HepG2 (cell line): ENCODE measurements at regions not wholly inside any gene's neighbourhood (a gene's known extent, or its start where the extent isn't known, plus 50 kb on each side); places are given as distances from the start of the nearest gene placed in this dataset.

Source experiments
- ATF4 ChIP-seq, 2 experiments: fragments of 450-650 bp in 1 of 2; sonication (generic) in 1 of 2; formaldehyde crosslinking; IDR thresholded peaks; 2 replicates each; pipeline versions ENCODE4 v1.5.0 to v1.8.0; 2020 to 2022; ENCODE audit warnings: mild to moderate bottlenecking in 1 of 2, missing genetic modification reagents in 1 of 2
- FOXO4 ChIP-seq: sonication (generic); formaldehyde crosslinking; conservative IDR thresholded peaks from 2 replicates; pipeline ENCODE4 v1.8.1; 2023; ENCODE audit warnings: missing genetic modification reagents
- GATAD2A ChIP-seq: IDR thresholded peaks from 2 replicates; pipeline ENCODE4 v1.6.1; 2016
- HOXA5 ChIP-seq: sonication (generic); formaldehyde crosslinking; IDR thresholded peaks from 2 replicates; pipeline ENCODE4 v1.4.0; 2020; ENCODE audit warnings: missing genetic modification reagents
- KAT8 ChIP-seq: IDR thresholded peaks from 2 replicates; pipeline ENCODE4 v1.6.1; 2016; ENCODE audit warnings: missing genetic modification reagents, missing compliant biosample characterization
- MAZ ChIP-seq, 2 experiments: sonication (generic) in 1 of 2; formaldehyde crosslinking in 1 of 2; IDR thresholded peaks; 2 replicates each; pipeline versions ENCODE4 v1.5.0 to v1.6.1; 2012 to 2020; ENCODE audit warnings: low read depth in 2 of 2, mild to moderate bottlenecking in 2 of 2, borderline replicate concordance in 1 of 2, improper control_type of control experiment in 1 of 2, low read length in 1 of 2, missing genetic modification reagents in 1 of 2, moderate library complexity in 1 of 2
- RAD21 ChIP-seq: fragments of 450-650 bp; formaldehyde crosslinking; IDR thresholded peaks from 2 replicates; pipeline ENCODE4 v1.5.0; 2020; ENCODE audit warnings: mild to moderate bottlenecking
- RCOR2 ChIP-seq: IDR thresholded peaks from 2 replicates; pipeline ENCODE4 v1.6.1; 2016; ENCODE audit warnings: missing biosample characterization, missing genetic modification reagents
- RFX5 ChIP-seq: IDR thresholded peaks from 2 replicates; pipeline ENCODE4 v1.6.1; 2011; ENCODE audit warnings: low read depth, low read length, improper control_type of control experiment
- TSC22D2 ChIP-seq: sonication (generic); formaldehyde crosslinking; IDR thresholded peaks from 2 replicates; pipeline ENCODE4 v1.5.1; 2020; ENCODE audit warnings: missing genetic modification reagents, mild to moderate bottlenecking, borderline replicate concordance
- ZFP37 ChIP-seq: sonication (generic); formaldehyde crosslinking; IDR thresholded peaks from 2 replicates; pipeline ENCODE4 v1.4.0; 2020; ENCODE audit warnings: missing genetic modification reagents, borderline replicate concordance
- ZNF501 ChIP-seq: sonication (generic); formaldehyde crosslinking; IDR thresholded peaks from 2 replicates; pipeline ENCODE4 v1.5.1; 2020; ENCODE audit warnings: mild to moderate bottlenecking, moderate library complexity, missing genetic modification reagents
- ZNF670 ChIP-seq: sonication (generic); formaldehyde crosslinking; IDR thresholded peaks from 2 replicates; pipeline ENCODE4 v1.8.0; 2022; ENCODE audit warnings: mild to moderate bottlenecking, missing genetic modification reagents, borderline replicate concordance
- ZNF839 ChIP-seq: sonication (generic); formaldehyde crosslinking; IDR thresholded peaks from 2 replicates; pipeline ENCODE4 v1.4.0; 2020; ENCODE audit warnings: missing genetic modification reagents, mild to moderate bottlenecking, borderline replicate concordance
- TF ChIP-seq, protein P1 (sequence below): sonication (generic); formaldehyde crosslinking; conservative IDR thresholded peaks from 2 replicates; pipeline ENCODE4 v1.4.0; 2020; ENCODE audit warnings: mild to moderate bottlenecking, missing genetic modification reagents, moderate library complexity
- TF ChIP-seq, protein P2 (sequence below): sonication (generic); formaldehyde crosslinking; IDR thresholded peaks from 2 replicates; pipeline ENCODE4 v1.4.0; 2020; ENCODE audit warnings: low read depth, mild to moderate bottlenecking, missing genetic modification reagents
- TF ChIP-seq, protein P3 (sequence below), 2 experiments: sonication (generic) in 1 of 2; formaldehyde crosslinking in 1 of 2; IDR thresholded peaks; 2 replicates each; pipeline versions ENCODE4 v1.4.0 to v1.6.1; 2018 to 2020; ENCODE audit warnings: missing genetic modification reagents in 2 of 2, borderline replicate concordance in 1 of 2, low read depth in 1 of 2, mild to moderate bottlenecking in 1 of 2, missing biosample characterization in 1 of 2

DNA sequence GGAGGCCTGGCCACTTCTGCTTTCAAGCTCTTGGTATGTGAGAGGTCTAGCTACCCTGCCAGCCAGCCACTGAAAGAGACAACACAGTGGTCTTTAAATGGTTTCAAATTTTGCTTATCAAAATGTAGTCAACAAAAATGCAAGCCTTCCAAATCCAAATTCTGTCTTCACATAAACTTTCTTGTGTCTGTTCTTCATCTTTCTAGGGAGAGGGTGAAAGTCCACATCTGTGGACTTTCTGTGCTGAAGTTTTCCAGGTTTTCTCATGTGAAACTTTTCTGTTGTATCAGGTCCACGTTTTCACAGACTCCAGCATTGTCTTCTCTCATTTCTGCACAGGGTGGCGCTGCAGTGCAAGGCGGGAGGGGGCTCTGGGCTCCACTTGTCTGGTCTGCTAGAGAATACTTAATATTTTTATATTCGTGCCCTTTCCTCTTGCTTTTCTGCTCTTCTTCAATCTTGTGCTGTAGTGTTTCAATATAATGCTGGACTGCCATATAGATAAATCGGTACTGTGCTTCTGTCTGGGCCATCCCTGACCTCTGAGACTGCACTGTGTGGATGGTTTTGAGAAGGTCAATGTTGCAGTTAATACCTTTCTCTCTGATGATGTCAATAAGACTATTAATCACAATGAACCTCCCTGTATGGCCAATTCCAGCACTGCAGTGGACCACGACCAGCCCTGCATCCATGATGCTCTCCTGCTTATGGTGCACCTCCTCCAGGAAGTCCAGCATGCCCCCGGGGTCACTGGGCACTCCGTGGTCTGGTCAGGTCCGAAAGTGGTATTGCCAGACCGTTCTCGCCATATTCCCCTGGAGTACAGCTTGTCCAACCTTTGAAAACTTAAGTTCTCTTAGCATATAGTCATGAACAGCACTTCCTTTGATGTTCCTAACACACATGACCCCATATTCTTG lies 161.6 kb upstream of the TNFAIP3 start (continued):
- TF ChIP-seq, protein P1, sequence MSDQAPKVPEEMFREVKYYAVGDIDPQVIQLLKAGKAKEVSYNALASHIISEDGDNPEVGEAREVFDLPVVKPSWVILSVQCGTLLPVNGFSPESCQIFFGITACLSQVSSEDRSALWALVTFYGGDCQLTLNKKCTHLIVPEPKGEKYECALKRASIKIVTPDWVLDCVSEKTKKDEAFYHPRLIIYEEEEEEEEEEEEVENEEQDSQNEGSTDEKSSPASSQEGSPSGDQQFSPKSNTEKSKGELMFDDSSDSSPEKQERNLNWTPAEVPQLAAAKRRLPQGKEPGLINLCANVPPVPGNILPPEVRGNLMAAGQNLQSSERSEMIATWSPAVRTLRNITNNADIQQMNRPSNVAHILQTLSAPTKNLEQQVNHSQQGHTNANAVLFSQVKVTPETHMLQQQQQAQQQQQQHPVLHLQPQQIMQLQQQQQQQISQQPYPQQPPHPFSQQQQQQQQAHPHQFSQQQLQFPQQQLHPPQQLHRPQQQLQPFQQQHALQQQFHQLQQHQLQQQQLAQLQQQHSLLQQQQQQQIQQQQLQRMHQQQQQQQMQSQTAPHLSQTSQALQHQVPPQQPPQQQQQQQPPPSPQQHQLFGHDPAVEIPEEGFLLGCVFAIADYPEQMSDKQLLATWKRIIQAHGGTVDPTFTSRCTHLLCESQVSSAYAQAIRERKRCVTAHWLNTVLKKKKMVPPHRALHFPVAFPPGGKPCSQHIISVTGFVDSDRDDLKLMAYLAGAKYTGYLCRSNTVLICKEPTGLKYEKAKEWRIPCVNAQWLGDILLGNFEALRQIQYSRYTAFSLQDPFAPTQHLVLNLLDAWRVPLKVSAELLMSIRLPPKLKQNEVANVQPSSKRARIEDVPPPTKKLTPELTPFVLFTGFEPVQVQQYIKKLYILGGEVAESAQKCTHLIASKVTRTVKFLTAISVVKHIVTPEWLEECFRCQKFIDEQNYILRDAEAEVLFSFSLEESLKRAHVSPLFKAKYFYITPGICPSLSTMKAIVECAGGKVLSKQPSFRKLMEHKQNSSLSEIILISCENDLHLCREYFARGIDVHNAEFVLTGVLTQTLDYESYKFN (CRISPR knock-in tag), result no peak
- TF ChIP-seq ZNF501 (CRISPR knock-in tag), result peak; percentile 42; the same call in 1 of the 2 replicates
- TF ChIP-seq RFX5, result no peak
- peak; percentile 97 for TF ChIP-seq RAD21 (CRISPR knock-in tag)
- peak; percentile 58; the same call in 1 of the 2 replicates for TF ChIP-seq KAT8 (CRISPR knock-in tag)
- peak; percentile 65; the same call in 1 of the 2 replicates for TF ChIP-seq GATAD2A (CRISPR knock-in tag)
- TF ChIP-seq, protein P2, sequence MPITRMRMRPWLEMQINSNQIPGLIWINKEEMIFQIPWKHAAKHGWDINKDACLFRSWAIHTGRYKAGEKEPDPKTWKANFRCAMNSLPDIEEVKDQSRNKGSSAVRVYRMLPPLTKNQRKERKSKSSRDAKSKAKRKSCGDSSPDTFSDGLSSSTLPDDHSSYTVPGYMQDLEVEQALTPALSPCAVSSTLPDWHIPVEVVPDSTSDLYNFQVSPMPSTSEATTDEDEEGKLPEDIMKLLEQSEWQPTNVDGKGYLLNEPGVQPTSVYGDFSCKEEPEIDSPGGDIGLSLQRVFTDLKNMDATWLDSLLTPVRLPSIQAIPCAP (CRISPR knock-in tag), result no peak
- TF ChIP-seq FOXO4, result 0 out of 2 replicates have a peak, but pooled peaks have one; percentile 5
- TF ChIP-seq TSC22D2 (CRISPR knock-in tag), result peak; percentile 71; the same call in 1 of the 2 replicates
- TF ChIP-seq, protein P3, sequence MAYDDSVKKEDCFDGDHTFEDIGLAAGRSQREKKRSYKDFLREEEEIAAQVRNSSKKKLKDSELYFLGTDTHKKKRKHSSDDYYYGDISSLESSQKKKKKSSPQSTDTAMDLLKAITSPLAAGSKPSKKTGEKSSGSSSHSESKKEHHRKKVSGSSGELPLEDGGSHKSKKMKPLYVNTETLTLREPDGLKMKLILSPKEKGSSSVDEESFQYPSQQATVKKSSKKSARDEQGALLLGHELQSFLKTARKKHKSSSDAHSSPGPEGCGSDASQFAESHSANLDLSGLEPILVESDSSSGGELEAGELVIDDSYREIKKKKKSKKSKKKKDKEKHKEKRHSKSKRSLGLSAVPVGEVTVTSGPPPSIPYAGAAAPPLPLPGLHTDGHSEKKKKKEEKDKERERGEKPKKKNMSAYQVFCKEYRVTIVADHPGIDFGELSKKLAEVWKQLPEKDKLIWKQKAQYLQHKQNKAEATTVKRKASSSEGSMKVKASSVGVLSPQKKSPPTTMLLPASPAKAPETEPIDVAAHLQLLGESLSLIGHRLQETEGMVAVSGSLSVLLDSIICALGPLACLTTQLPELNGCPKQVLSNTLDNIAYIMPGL (CRISPR knock-in tag; IDR thresholded peaks at IDR 0.05; ENCODE audit: borderline replicate concordance in 1 of 2, low read depth in 1 of 2), result peak in 1 of 2 experiments; percentile 40; a peak in 1 of 4 replicates
- TF ChIP-seq HOXA5 (CRISPR knock-in tag), result 0 out of 2 replicates have a peak, but pooled peaks have one; percentile 56
- TF ChIP-seq ATF4 (CRISPR knock-in tag; IDR thresholded peaks at IDR 0.05), result no peak
- TF ChIP-seq MAZ (IDR thresholded peaks at IDR 0.05; ENCODE audit: borderline replicate concordance, low read depth, low read length), result peak; percentile 74
- TF ChIP-seq MAZ (CRISPR knock-in tag; IDR thresholded peaks at IDR 0.05; ENCODE audit: low read depth), result no peak
- no peak for TF ChIP-seq ZNF839 (CRISPR knock-in tag)
- 0 out of 2 replicates have a peak, but pooled peaks have one; percentile 66 for TF ChIP-seq ZNF670 (CRISPR knock-in tag)
- no peak; the same call in 1 of the 2 replicates for TF ChIP-seq ZFP37 (CRISPR knock-in tag)
- 0 out of 2 replicates have a peak, but pooled peaks have one; percentile 22 for TF ChIP-seq RCOR2 (CRISPR knock-in tag)
